Natural killer cell (primary cell): ENCODE measurements at regions not wholly inside any gene's neighbourhood (a gene's known extent, or its start where the extent isn't known, plus 50 kb on each side); places are given as distances from the start of the nearest gene placed in this dataset.

Experiments
- ATAC-seq, 3 donors: fragments of 150-1000 bp in 2 of 3; fragments of 200-7000 bp in 1 of 3; cut with Tn5 transposase; 1 replicate in 1 of 3; 2 replicates in 2 of 3; pipeline ENCODE4 v1.10.0; 2021; ENCODE audit warnings: mild to moderate bottlenecking in 2 of 3, moderate library complexity in 2 of 3
- DNase-seq, 2 donors: peaks; one replicate each; pipeline versions ENCODE4 v3.0.0 to v3.0.0-alpha.2; 2013 to 2021; ENCODE audit warnings: mixed read lengths in 1 of 2
- H3K27ac ChIP-seq: one replicate; pipeline ENCODE4 v1.5.1; 2013; ENCODE audit warnings: mild to moderate bottlenecking, low read length
- H3K27me3 ChIP-seq: one replicate; pipeline ENCODE4 v1.6.1; 2013; ENCODE audit warnings: low read length; ENCODE audit not compliant: control insufficient read depth, insufficient read depth
- H3K36me3 ChIP-seq: one replicate; pipeline ENCODE4 v1.6.1; 2013; ENCODE audit warnings: low read length; ENCODE audit not compliant: control insufficient read depth, insufficient read depth
- H3K4me1 ChIP-seq: one replicate; pipeline ENCODE4 v1.6.1; 2013; ENCODE audit warnings: low read length; ENCODE audit not compliant: control insufficient read depth, insufficient read depth
- H3K4me3 ChIP-seq: one replicate; pipeline ENCODE4 v1.5.1; 2013; ENCODE audit warnings: low read length
- H3K9me3 ChIP-seq: one replicate; pipeline ENCODE4 v1.6.1; 2013; ENCODE audit warnings: low read length; ENCODE audit not compliant: control insufficient read depth, insufficient read depth
- H3K27ac Mint-ChIP-seq, 2 donors: one replicate each; pipeline ENCODE4 v1.8.0; 2022; ENCODE audit warnings: mild to moderate bottlenecking in 2 of 2, mixed read lengths in 2 of 2, moderate library complexity in 1 of 2
- H3K27me3 Mint-ChIP-seq, 2 donors: one replicate each; pipeline ENCODE4 v1.8.0; 2022; ENCODE audit warnings: low read depth in 2 of 2, mixed read lengths in 2 of 2
- H3K36me3 Mint-ChIP-seq: one replicate; pipeline ENCODE4 v1.8.0; 2022; ENCODE audit warnings: mixed read lengths
- H3K4me1 Mint-ChIP-seq, 2 donors: one replicate each; pipeline ENCODE4 v1.8.0; 2022; ENCODE audit warnings: mixed read lengths in 2 of 2
- H3K4me3 Mint-ChIP-seq: one replicate; pipeline ENCODE4 v1.8.0; 2022; ENCODE audit warnings: mild to moderate bottlenecking, moderate library complexity, mixed read lengths
- H3K9me3 Mint-ChIP-seq, 2 donors: one replicate each; pipeline ENCODE4 v1.8.0; 2022; ENCODE audit warnings: mixed read lengths in 2 of 2
- WGBS: methylation state at CpG from one replicate; pipeline ENCODE4 v1.1.7; 2013; ENCODE audit warnings: missing lambda C conversion rate; ENCODE audit not compliant: insufficient coverage; 5-methylcytosine and 5-hydroxymethylcytosine counted together
- intact Hi-C: fragments of 100-400 bp; cut with micrococcal nuclease; formaldehyde crosslinking; loops from one replicate; pipeline ENCODE4 v1.14.2; 2022
- TF ChIP-seq, protein P1 (sequence below): fragments of 200-600 bp; IDR thresholded peaks from one replicate; pipeline ENCODE4 v1.8.0; 2022; ENCODE audit warnings: antibody characterized with exemption

DNA sequence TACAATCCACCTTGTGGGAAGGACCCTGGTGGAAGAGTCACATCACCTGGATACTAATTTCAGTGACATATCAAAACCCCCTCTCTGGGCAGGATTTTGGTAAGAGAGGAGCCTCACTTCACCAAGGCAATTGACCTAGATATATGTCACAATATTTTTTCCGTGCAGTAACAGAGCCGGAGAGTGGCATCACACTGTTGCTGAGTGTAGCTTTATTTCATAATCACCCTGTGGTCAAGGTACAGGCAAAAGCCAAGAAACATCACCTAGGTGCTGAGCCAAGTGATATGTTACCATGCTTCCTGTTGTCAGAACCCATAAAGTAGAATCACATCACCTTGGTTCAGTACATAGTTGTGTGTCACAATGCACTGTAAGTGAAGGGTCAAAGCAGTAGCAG is 895.2 kb upstream of the TSPY4 start:
- H3K27ac ChIP-seq: no peak overlapping the region
- H3K27ac Mint-ChIP-seq: no peak overlapping the region
- no peaks in the 10 kb centered on the region for H3K36me3 ChIP-seq
- H3K27me3 ChIP-seq: no peaks in the 10 kb centered on the region
- H3K4me1 Mint-ChIP-seq: no peaks in the 10 kb centered on the region
- H3K36me3 Mint-ChIP-seq: no peaks in the 10 kb centered on the region
- no peak overlapping the region for H3K4me3 ChIP-seq
- no peaks in the 10 kb centered on the region for H3K9me3 ChIP-seq
- no peaks in the 10 kb centered on the region for H3K27me3 Mint-ChIP-seq
- intact Hi-C loops: no loop called here
- no peak overlapping the region for H3K4me3 Mint-ChIP-seq
- no peak for DNase-seq
- 100% methylated on average over 2 of the region's 2 CpGs for WGBS
- no peaks in the 10 kb centered on the region for H3K4me1 ChIP-seq
- H3K9me3 Mint-ChIP-seq: no peaks in the 10 kb centered on the region
- TF ChIP-seq, protein P1, sequence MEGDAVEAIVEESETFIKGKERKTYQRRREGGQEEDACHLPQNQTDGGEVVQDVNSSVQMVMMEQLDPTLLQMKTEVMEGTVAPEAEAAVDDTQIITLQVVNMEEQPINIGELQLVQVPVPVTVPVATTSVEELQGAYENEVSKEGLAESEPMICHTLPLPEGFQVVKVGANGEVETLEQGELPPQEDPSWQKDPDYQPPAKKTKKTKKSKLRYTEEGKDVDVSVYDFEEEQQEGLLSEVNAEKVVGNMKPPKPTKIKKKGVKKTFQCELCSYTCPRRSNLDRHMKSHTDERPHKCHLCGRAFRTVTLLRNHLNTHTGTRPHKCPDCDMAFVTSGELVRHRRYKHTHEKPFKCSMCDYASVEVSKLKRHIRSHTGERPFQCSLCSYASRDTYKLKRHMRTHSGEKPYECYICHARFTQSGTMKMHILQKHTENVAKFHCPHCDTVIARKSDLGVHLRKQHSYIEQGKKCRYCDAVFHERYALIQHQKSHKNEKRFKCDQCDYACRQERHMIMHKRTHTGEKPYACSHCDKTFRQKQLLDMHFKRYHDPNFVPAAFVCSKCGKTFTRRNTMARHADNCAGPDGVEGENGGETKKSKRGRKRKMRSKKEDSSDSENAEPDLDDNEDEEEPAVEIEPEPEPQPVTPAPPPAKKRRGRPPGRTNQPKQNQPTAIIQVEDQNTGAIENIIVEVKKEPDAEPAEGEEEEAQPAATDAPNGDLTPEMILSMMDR: no peak
- no peak for ATAC-seq

GRCh38 chrY:8452963-8453362 is 884.3 kb upstream of the TSPY4 start:
- DNase-seq: no peak
- TF ChIP-seq, protein P1: no peak
- Mint-ChIP-seq H3K9me3 (peaks cover 0 to 6% of the 10 kb centered on the region in 2 donors), H3K27ac (no peak overlapping the region), H3K27me3 (no peaks in the 10 kb centered on the region), H3K4me3 (no peak overlapping the region), H3K4me1 (no peaks in the 10 kb centered on the region), H3K36me3 (no peaks in the 10 kb centered on the region)
- no peaks in the 10 kb centered on the region for H3K9me3 ChIP-seq
- H3K4me3 ChIP-seq: no peak overlapping the region
- WGBS: no CpG with 5 or more reads among the region's 1 CpG
- no peak overlapping the region for H3K27ac ChIP-seq
- ATAC-seq: no peak
- intact Hi-C loops: no loop called here
- H3K4me1 ChIP-seq: no peaks in the 10 kb centered on the region
- H3K27me3 ChIP-seq: no peaks in the 10 kb centered on the region
- no peaks in the 10 kb centered on the region for H3K36me3 ChIP-seq

GRCh38 chrY:8466813-8467212 is 870.5 kb upstream of the TSPY4 start:
- no peaks in the 10 kb centered on the region for H3K9me3 ChIP-seq
- intact Hi-C loops: no loop called here
- H3K36me3 ChIP-seq: no peaks in the 10 kb centered on the region
- Mint-ChIP-seq H3K9me3 (peaks cover 0 to 3% of the 10 kb centered on the region in 2 donors), H3K4me3 (no peak overlapping the region), H3K27me3 (no peaks in the 10 kb centered on the region), H3K36me3 (no peaks in the 10 kb centered on the region), H3K27ac (no peak overlapping the region), H3K4me1 (no peaks in the 10 kb centered on the region)
- TF ChIP-seq, protein P1: no peak
- DNase-seq: no peak
- H3K27ac ChIP-seq: no peak overlapping the region
- no peak for ATAC-seq
- H3K4me3 ChIP-seq: no peak overlapping the region
- H3K27me3 ChIP-seq: no peaks in the 10 kb centered on the region
- no peaks in the 10 kb centered on the region for H3K4me1 ChIP-seq

DNA sequence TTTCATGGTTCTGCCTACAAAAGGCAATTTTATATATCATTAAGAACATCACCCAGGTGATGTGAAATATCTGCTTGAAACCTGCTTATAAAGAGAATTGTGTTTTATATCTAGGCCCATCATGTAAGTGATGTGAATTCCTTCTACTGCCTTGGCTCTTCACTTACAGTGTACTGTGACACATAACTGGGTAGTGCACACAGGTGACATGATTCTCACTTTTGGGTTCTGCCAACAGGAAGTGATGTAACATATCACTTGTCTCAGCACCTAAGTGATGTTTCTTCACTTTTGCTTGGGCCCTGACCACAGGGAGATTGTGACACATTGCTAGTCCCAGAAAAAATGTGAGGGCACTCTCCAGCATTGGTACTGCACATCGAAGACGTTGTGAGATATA is 867.0 kb upstream of the TSPY4 start:
- no peak overlapping the region for H3K4me3 Mint-ChIP-seq
- no peaks in the 10 kb centered on the region for H3K36me3 ChIP-seq
- H3K36me3 Mint-ChIP-seq: no peaks in the 10 kb centered on the region
- WGBS: 81% methylated on average over 2 of the region's 2 CpGs
- H3K4me1 Mint-ChIP-seq: no peaks in the 10 kb centered on the region
- ATAC-seq (no peak), DNase-seq (no peak)
- H3K27me3 Mint-ChIP-seq: no peaks in the 10 kb centered on the region
- intact Hi-C loops: no loop called here
- TF ChIP-seq, protein P1: no peak
- H3K27ac ChIP-seq: no peak overlapping the region
- H3K27me3 ChIP-seq: no peaks in the 10 kb centered on the region
- no peaks in the 10 kb centered on the region for H3K4me1 ChIP-seq
- H3K9me3 Mint-ChIP-seq: peaks cover 0 to 3% of the 10 kb centered on the region in 2 donors
- H3K9me3 ChIP-seq: no peaks in the 10 kb centered on the region
- no peak overlapping the region for H3K4me3 ChIP-seq
- H3K27ac Mint-ChIP-seq: no peak overlapping the region
